Stomach (tissue), 8 donors: ENCODE measurements at regions not wholly inside any gene's neighbourhood (a gene's known extent, or its start where the extent isn't known, plus 50 kb on each side); places are given as distances from the start of the nearest gene placed in this dataset.

Experiments used
- DNase-seq, 2 donors: peaks; one replicate each; pipeline versions ENCODE4 v3.0.0 to v3.0.0-alpha.2; 2013 to 2019
- H3K27ac ChIP-seq, 5 donors: fragments of 200-600 bp in 4 of 5; sonication (generic) in 4 of 5; one replicate each; pipeline ENCODE4 v1.5.1; 2013 to 2019; ENCODE audit warnings: mild to moderate bottlenecking in 1 of 5, moderate library complexity in 1 of 5
- H3K27me3 ChIP-seq, 3 donors: fragments of 200-600 bp; sonication (generic); one replicate each; pipeline ENCODE4 v1.5.1; 2017 to 2019; ENCODE audit warnings: mixed run types in 1 of 3
- H3K36me3 ChIP-seq, 4 donors: fragments of 200-600 bp; sonication (generic); 1 replicate in 3 of 4; 2 replicates in 1 of 4; pipeline ENCODE4 v1.5.1; 2016 to 2019
- H3K4me1 ChIP-seq, 4 donors: fragments of 200-600 bp; sonication (generic); one replicate each; pipeline ENCODE4 v1.5.1; 2016 to 2019
- H3K4me3 ChIP-seq, 4 donors: fragments of 200-600 bp; sonication (generic) in 3 of 4; one replicate each; pipeline ENCODE4 v1.5.1; 2016 to 2019; ENCODE audit warnings: mild to moderate bottlenecking in 1 of 4
- H3K9me3 ChIP-seq, 4 donors: fragments of 200-600 bp; sonication (generic); one replicate each; pipeline ENCODE4 v1.5.1; 2016 to 2019
- CTCF ChIP-seq, 7 experiments: fragments of 450-650 bp in 4 of 7; fragments of 200-600 bp in 3 of 7; sonication (generic) in 3 of 7; IDR thresholded peaks; one replicate each; pipeline ENCODE4 v1.5.1; 2016 to 2019; ENCODE audit warnings: antibody characterized with exemption in 7 of 7, control low read depth in 2 of 7, mild to moderate bottlenecking in 1 of 7
- EP300 ChIP-seq: sonication (generic); formaldehyde crosslinking; IDR thresholded peaks from one replicate; pipeline ENCODE4 v1.6.1; 2017; ENCODE audit warnings: antibody characterized with exemption
- POLR2A ChIP-seq, 4 donors: fragments of 450-650 bp; IDR thresholded peaks; one replicate each; pipeline ENCODE4 v1.6.1; 2016; ENCODE audit warnings: antibody characterized with exemption in 4 of 4, control low read depth in 2 of 4, mild to moderate bottlenecking in 1 of 4, moderate library complexity in 1 of 4
- POLR2AphosphoS5 ChIP-seq, 3 donors: sonication (generic); formaldehyde crosslinking; IDR thresholded peaks; one replicate each; pipeline ENCODE4 v1.6.1; 2016; ENCODE audit warnings: antibody characterized with exemption in 3 of 3
- WGBS, 5 donors: extraction: QIAGEN DNeasy Blood & Tissue Kit in 3 of 5; methylation state at CpG; one replicate each; pipeline versions ENCODE4 v1.1.5 to v1.1.7; 2013 to 2018; 5-methylcytosine and 5-hydroxymethylcytosine counted together
- intact Hi-C: fragments of 100-400 bp; cut with DNase I; formaldehyde crosslinking; loops from one replicate; pipeline ENCODE4 v1.15.1; 2023; ENCODE audit warnings: low total_unique reads
- donor health status: healthy with polysubstance abuse.
- donor health status: Bipolar disorder and iron deficiency.
- donor health status: healthy.

- intact Hi-C loops = no loop called here
- DNase-seq = no peak
- H3K4me3 ChIP-seq = no peak overlapping the region
- WGBS, 5 donors = 76 to 92% (median 87%) methylated on average over 2 of the region's 2 CpGs
- TF ChIP-seq CTCF (IDR thresholded peaks at IDR 0.05) = no peak
- no peak for TF ChIP-seq POLR2A (IDR thresholded peaks at IDR 0.05)
- no peak for TF ChIP-seq POLR2AphosphoS5 (IDR thresholded peaks at IDR 0.05)
- TF ChIP-seq EP300 = no peak
- H3K4me1 ChIP-seq = no peaks in the 10 kb centered on the region
- H3K36me3 ChIP-seq = no peaks in the 10 kb centered on the region
- peaks cover 0 to 8% (median 0%) of the 10 kb centered on the region in 4 donors for H3K9me3 ChIP-seq
- no peaks in the 10 kb centered on the region for H3K27me3 ChIP-seq
- H3K27ac ChIP-seq = no peak overlapping the region
Measured at GRCh38 chr4:187491959-187492358, 503.6 kb upstream of the ZFP42 start.

- Histone ChIP-seq H3K36me3 (no peaks in the 10 kb centered on the region), H3K9me3 (peaks cover 0 to 5% (median 0%) of the 10 kb centered on the region in 4 donors), H3K4me3 (no peak overlapping the region), H3K4me1 (no peaks in the 10 kb centered on the region), H3K27me3 (no peaks in the 10 kb centered on the region), H3K27ac (no peak overlapping the region)
- TF ChIP-seq POLR2AphosphoS5 (IDR thresholded peaks at IDR 0.05) = no peak
- no peak for TF ChIP-seq CTCF (IDR thresholded peaks at IDR 0.05)
- TF ChIP-seq POLR2A (IDR thresholded peaks at IDR 0.05) = no peak
- no peak for TF ChIP-seq EP300
- DNase-seq = no peak
- intact Hi-C loops = no loop called here
Measured at GRCh38 chr4:187493661-187494060, 501.9 kb upstream of the ZFP42 start.

GRCh38 chr4:187499956-187500355 is 495.6 kb upstream of the ZFP42 start:
- Histone ChIP-seq H3K27me3 (no peaks in the 10 kb centered on the region), H3K36me3 (no peaks in the 10 kb centered on the region), H3K27ac (no peak overlapping the region), H3K4me1 (no peaks in the 10 kb centered on the region), H3K4me3 (no peak overlapping the region), H3K9me3 (no peaks in the 10 kb centered on the region)
- intact Hi-C loops = no loop called here
- no peak for DNase-seq
- WGBS, 5 donors = 40 to 75% (median 48%) methylated on average over 4 of the region's 4 CpGs
- no peak for TF ChIP-seq CTCF (IDR thresholded peaks at IDR 0.05)
- no peak for TF ChIP-seq POLR2AphosphoS5 (IDR thresholded peaks at IDR 0.05)
- no peak for TF ChIP-seq POLR2A (IDR thresholded peaks at IDR 0.05)
- no peak for TF ChIP-seq EP300

GRCh38 chr4:187500796-187501195 is 494.8 kb upstream of the ZFP42 start:
- Histone ChIP-seq H3K4me1 (no peaks in the 10 kb centered on the region), H3K9me3 (peaks cover 0 to 1% (median 0%) of the 10 kb centered on the region in 4 donors), H3K27me3 (no peaks in the 10 kb centered on the region), H3K36me3 (no peaks in the 10 kb centered on the region), H3K4me3 (no peak overlapping the region), H3K27ac (no peak overlapping the region)
- 85 to 94% (median 92%) methylated on average over 1 of the region's 1 CpG for WGBS, 5 donors
- no peak for DNase-seq
- TF ChIP-seq POLR2A (IDR thresholded peaks at IDR 0.05) (no peak), EP300 (no peak), CTCF (IDR thresholded peaks at IDR 0.05) (no peak), POLR2AphosphoS5 (IDR thresholded peaks at IDR 0.05) (no peak)
- intact Hi-C loops = no loop called here
